GM10266 (cell line): ENCODE measurements at regions not wholly inside any gene's neighbourhood (a gene's known extent, or its start where the extent isn't known, plus 50 kb on each side); places are given as distances from the start of the nearest gene placed in this dataset.

Experiments
- DNase-seq: peaks from one replicate; pipeline ENCODE4 v3.0.0; 2012; ENCODE audit errors: extremely low spot score
- CTCF ChIP-seq: IDR thresholded peaks from 2 replicates; pipeline ENCODE4 v1.5.1; 2012; ENCODE audit warnings: mild to moderate bottlenecking, low read depth; ENCODE audit not compliant: control insufficient read depth, insufficient read depth; ENCODE audit errors: missing control alignments

DNA sequence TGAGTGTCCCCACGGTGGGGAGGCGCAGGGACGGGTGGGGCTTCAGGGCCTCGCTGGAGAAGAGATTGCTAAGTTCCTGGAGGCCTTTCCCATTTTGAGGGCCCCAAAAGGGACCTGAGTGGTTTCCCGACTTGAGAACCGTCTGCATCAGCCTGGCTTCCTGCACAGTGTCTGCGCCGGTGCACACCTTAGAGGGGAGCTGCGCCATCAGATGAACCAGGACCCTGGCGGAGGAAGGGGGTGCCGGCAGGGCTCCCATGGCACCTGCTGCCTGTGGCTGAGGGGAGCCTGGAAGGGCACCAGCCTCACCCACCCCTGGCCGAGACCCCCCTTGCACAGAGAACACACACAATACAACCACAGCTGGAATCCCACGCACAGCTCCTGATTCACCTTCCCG is 465.1 kb upstream of the MYT1L start:
- TF ChIP-seq CTCF = no peak
- no peak for DNase-seq

GRCh38 chr2:2795438-2796091 is 464.5 kb upstream of the MYT1L start:
- DNase-seq = no peak
- TF ChIP-seq CTCF = no peak

DNA sequence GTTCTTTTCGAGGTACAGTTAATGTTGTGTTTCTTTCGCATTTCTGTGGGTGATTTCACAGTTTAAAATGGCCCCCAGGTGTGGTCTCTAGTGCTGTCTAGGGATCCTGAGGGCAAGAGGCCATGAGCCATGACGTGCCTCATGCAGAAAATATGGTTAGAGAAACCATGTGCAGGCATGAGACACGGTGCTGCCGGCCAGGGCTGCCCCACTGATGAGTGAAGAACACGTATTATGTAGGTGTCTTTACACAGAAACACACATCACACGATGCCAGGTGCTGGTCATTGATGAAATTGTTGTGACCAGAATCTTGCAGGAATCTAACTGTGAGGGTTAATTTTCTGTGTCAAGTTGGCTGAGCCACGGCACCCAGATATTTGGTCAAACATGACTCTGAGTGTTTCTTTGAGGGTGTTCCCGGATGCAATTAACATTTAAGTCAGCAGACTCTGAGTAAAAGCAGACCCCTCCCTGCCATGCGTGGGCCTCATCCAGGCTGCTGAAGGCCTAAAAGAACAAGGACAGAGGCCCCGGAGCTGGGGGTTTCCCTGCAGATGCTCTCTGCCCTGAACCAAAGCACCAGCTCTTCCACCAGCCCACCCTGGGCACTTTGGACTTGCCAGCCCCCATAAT is 463.0 kb upstream of the MYT1L start:
- no peak for DNase-seq
- no peak for TF ChIP-seq CTCF

DNA sequence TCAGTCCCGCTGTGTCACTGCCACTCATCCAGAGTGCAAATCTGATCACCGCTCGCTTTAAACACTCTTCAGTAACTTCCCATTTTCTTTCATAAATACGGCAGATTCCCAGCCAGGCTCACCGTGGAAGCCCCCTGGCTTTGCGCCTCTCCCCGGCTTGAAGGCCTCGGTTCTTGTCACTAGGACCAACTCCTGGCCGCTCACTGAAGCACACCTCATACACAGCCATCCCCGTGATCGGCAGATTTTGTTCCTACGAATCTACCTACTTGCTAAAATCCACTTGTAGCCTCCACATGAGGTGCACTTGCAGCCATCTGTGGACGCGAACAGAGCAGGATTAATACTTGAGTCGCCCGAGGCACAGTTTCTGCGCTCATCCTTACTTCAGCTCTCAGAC is 462.4 kb upstream of the MYT1L start:
- no peak for DNase-seq
- no peak for TF ChIP-seq CTCF

GRCh38 chr2:2791606-2792005 is 460.5 kb upstream of the MYT1L start:
- no peak for DNase-seq
- TF ChIP-seq CTCF = no peak

DNA sequence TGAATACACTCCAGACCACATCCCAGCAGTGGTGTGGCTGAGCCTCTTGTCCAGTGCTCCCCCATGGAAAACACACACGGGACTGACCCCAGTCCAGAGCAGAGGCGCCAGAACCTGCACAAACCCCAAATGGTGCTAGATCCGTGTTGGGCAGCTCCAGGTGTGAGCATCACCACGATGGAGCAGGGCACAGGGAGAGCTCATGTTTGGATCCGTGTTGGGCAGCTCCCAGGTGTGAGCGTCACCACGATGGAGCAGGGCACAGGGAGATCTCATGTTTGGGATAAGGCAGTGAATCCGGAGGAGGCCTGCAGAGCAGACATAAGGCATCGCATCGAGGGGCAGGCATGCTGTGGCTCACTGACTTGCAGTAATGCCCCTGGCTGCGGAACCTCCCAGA is 460.0 kb upstream of the MYT1L start:
- TF ChIP-seq CTCF = no peak
- DNase-seq = no peak

DNA sequence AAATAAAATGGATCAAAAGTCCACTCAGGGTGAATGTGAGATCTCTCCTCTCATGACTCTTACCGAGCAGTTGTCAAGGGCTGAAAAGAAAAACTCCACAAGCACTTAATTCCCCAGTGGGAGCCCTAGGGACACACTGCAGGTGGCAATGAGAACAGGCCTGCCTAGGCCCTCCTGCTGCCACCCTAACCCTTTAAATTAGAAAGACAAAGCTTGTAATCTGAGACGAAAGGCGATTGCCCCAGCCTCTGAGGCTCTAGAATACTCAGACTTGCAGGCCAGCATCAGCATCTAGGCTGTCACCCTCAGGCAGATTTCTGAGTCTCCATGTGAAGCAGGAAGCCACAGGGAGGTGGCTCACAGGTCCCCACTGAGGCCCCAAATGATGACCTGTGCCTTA is 457.0 kb upstream of the MYT1L start:
- no peak for DNase-seq
- TF ChIP-seq CTCF = no peak
